HCT116 (cell line): ENCODE measurements at regions not wholly inside any gene's neighbourhood (a gene's known extent, or its start where the extent isn't known, plus 50 kb on each side); places are given as distances from the start of the nearest gene placed in this dataset.

Experiments
- ATAC-seq: fragments of 200-7000 bp; cut with Tn5 transposase; 2 replicates; pipeline ENCODE4 v1.9.1; 2020; ENCODE audit warnings: mild to moderate bottlenecking, moderate library complexity
- BruUV-seq: library from RNA; stranded (reverse); fragments of 400-500 nt; replicated peaks from 2 replicates; lab custom pipeline; 2021; lab: Mats Ljungman, UMichigan
- CTCF ChIA-PET: fragments of 300-600 bp; sonication (Branson Sonifier 250); formaldehyde crosslinking; loops from one replicate; lab custom pipeline; 2021; ENCODE audit warnings: antibody characterized with exemption; lab: Charles Lee
- POLR2A ChIA-PET: fragments of 300-600, 350-600 bp; sonication (Branson Sonifier 250); formaldehyde crosslinking; loops from one replicate; lab custom pipeline; 2021; ENCODE audit warnings: antibody characterized with exemption; lab: Charles Lee
- RAD21 ChIA-PET, 2 experiments: fragments of 300-600 bp; sonication (Branson Sonifier 250); formaldehyde crosslinking; loops; one replicate each; lab custom pipeline; 2023; ENCODE audit warnings: low total read pairs in 2 of 2; ENCODE audit not compliant: uncharacterized antibody in 2 of 2, unreplicated experiment in 2 of 2, low non-redundant PET in 1 of 2; lab: Charles Lee
- DNase-seq: peaks from one replicate; pipeline ENCODE4 v3.0.0-alpha.2; 2010; ENCODE audit warnings: low read depth, low spot score
- H2AFZ ChIP-seq: fragments of 200-600 bp; shearing (Covaris generic), sonication (generic); 2 replicates; pipeline ENCODE4 v1.6.1; 2017; ENCODE audit warnings: low read depth, mixed run types, mixed read lengths, antibody characterized with exemption, low read length; ENCODE audit not compliant: poor library complexity, severe bottlenecking
- H3K27ac ChIP-seq: 2 replicates; pipeline ENCODE4 v1.5.1; 2012; ENCODE audit warnings: low read depth, low read length
- H3K27me3 ChIP-seq: fragments of 200-600 bp; sonication (generic); 2 replicates; pipeline ENCODE4 v1.6.1; 2016; ENCODE audit warnings: mixed run types, low read length, mixed read lengths; ENCODE audit not compliant: insufficient read depth
- H3K36me3 ChIP-seq, 2 experiments: fragments of 200-500 bp in 1 of 2; fragments of 200-600 bp in 1 of 2; sonication (Bioruptor generic) in 1 of 2; sonication (generic) in 1 of 2; 2 replicates each; pipeline versions ENCODE4 v1.5.1 to v1.6.1; 2014 to 2016; ENCODE audit warnings: low read length in 2 of 2, inconsistent platforms in 1 of 2, mixed read lengths in 1 of 2, mixed run types in 1 of 2; ENCODE audit not compliant: insufficient read depth in 2 of 2, control insufficient read depth in 1 of 2
- H3K4me1 ChIP-seq, 2 experiments: fragments of 200-600 bp in 1 of 2; sonication (generic) in 1 of 2; 2 replicates each; pipeline versions ENCODE4 v1.5.1 to v1.6.1; 2012 to 2017; ENCODE audit warnings: low read length in 2 of 2, inconsistent platforms in 1 of 2, mild to moderate bottlenecking in 1 of 2, mixed read lengths in 1 of 2, mixed run types in 1 of 2, moderate library complexity in 1 of 2; ENCODE audit not compliant: insufficient read depth in 2 of 2, control insufficient read depth in 1 of 2
- H3K4me2 ChIP-seq: fragments of 200-600 bp; sonication (generic); 2 replicates; pipeline ENCODE4 v1.6.1; 2017; ENCODE audit warnings: mixed run types, low read length, mixed read lengths
- H3K4me3 ChIP-seq, 2 experiments: fragments of 200-600 bp in 1 of 2; sonication (generic) in 1 of 2; replicated peaks in 1 of 2; 2 replicates each; pipeline ENCODE4 v1.5.1; 2011 to 2016; ENCODE audit warnings: low read length in 2 of 2, control low read depth in 1 of 2, low read depth in 1 of 2, mild to moderate bottlenecking in 1 of 2, mixed read lengths in 1 of 2, mixed run types in 1 of 2
- H3K79me2 ChIP-seq: fragments of 200-600 bp; sonication (generic); 2 replicates; pipeline ENCODE4 v1.6.1; 2017; ENCODE audit warnings: mild to moderate bottlenecking, mixed run types, low read length, moderate library complexity, mixed read lengths; ENCODE audit not compliant: insufficient read depth
- H3K9ac ChIP-seq: fragments of 200-600 bp; sonication (generic); 2 replicates; pipeline ENCODE4 v1.6.1; 2016; ENCODE audit warnings: low read length, mixed read lengths
- H3K9me2 ChIP-seq: fragments of 200-600 bp; sonication (generic), shearing (Covaris generic); 2 replicates; pipeline ENCODE4 v1.6.1; 2017; ENCODE audit warnings: mixed run types, mild to moderate bottlenecking, moderate library complexity; ENCODE audit not compliant: insufficient read depth
- H3K9me3 ChIP-seq, 2 experiments: fragments of 200-500 bp in 1 of 2; fragments of 200-600 bp in 1 of 2; sonication (Bioruptor generic) in 1 of 2; sonication (generic) in 1 of 2; 2 replicates each; pipeline ENCODE4 v1.6.1; 2014 to 2017; ENCODE audit warnings: low read length in 2 of 2, mixed read lengths in 2 of 2, inconsistent platforms in 1 of 2, low read depth in 1 of 2, mild to moderate bottlenecking in 1 of 2, mixed run types in 1 of 2, moderate library complexity in 1 of 2; ENCODE audit not compliant: control insufficient read depth in 1 of 2, insufficient read depth in 1 of 2
- H4K20me1 ChIP-seq: fragments of 200-600 bp; sonication (generic), shearing (Covaris generic); 2 replicates; pipeline ENCODE4 v1.6.1; 2017; ENCODE audit warnings: mixed run types, mild to moderate bottlenecking, moderate library complexity; ENCODE audit not compliant: insufficient read depth
- ATF3 ChIP-seq: IDR thresholded peaks from 2 replicates; pipeline ENCODE4 v1.6.1; 2012
- CBX3 ChIP-seq: IDR thresholded peaks from 2 replicates; pipeline ENCODE4 v1.6.1; 2012; ENCODE audit warnings: low read depth
- CEBPB ChIP-seq: IDR thresholded peaks from 2 replicates; pipeline ENCODE4 v1.6.1; 2012; ENCODE audit warnings: low read depth
- CTCF ChIP-seq, 3 experiments: fragments of 200-600 bp in 1 of 3; sonication (generic) in 1 of 3; IDR thresholded peaks in 2 of 3; conservative IDR thresholded peaks in 1 of 3; 2 replicates each; pipeline ENCODE4 v1.5.1; 2012 to 2017; ENCODE audit warnings: low read depth in 2 of 3, low read length in 2 of 3, antibody characterized with exemption in 1 of 3, borderline replicate concordance in 1 of 3, control low read depth in 1 of 3, mild to moderate bottlenecking in 1 of 3, mixed read lengths in 1 of 3, mixed run types in 1 of 3, moderate library complexity in 1 of 3; ENCODE audit not compliant: insufficient read depth in 1 of 3
- ELF1 ChIP-seq: IDR thresholded peaks from 2 replicates; pipeline ENCODE4 v1.6.1; 2012; ENCODE audit warnings: low read depth, borderline replicate concordance
- EZH2 ChIP-seq: fragments of 200-600 bp; sonication (generic); IDR thresholded peaks from 2 replicates; pipeline ENCODE4 v1.6.1; 2017; ENCODE audit warnings: antibody characterized with exemption, mixed run types
- EZH2phosphoT487 ChIP-seq: fragments of 200-600 bp; IDR thresholded peaks from 2 replicates; pipeline ENCODE4 v1.6.1; 2018; ENCODE audit warnings: antibody characterized with exemption, borderline replicate concordance
- FOSL1 ChIP-seq: IDR thresholded peaks from 2 replicates; pipeline ENCODE4 v1.6.1; 2012; ENCODE audit warnings: low read depth
- JUND ChIP-seq: IDR thresholded peaks from 2 replicates; pipeline ENCODE4 v1.6.1; 2012
- MAX ChIP-seq: IDR thresholded peaks from 2 replicates; pipeline ENCODE4 v1.6.1; 2012
- POLR2A ChIP-seq: IDR thresholded peaks from 2 replicates; pipeline ENCODE4 v1.7.0; 2011; ENCODE audit warnings: borderline replicate concordance; ENCODE audit not compliant: insufficient read depth, insufficient read length; ENCODE audit errors: extremely low read depth
- POLR2AphosphoS5 ChIP-seq: IDR thresholded peaks from 2 replicates; pipeline ENCODE4 v1.6.1; 2011; ENCODE audit warnings: mild to moderate bottlenecking, low read depth, low read length, moderate library complexity
- RAD21 ChIP-seq: IDR thresholded peaks from 2 replicates; pipeline ENCODE4 v1.6.1; 2012; ENCODE audit warnings: low read depth, mild to moderate bottlenecking
- REST ChIP-seq: IDR thresholded peaks from 2 replicates; pipeline ENCODE4 v1.6.1; 2012; ENCODE audit warnings: low read depth
- SIN3A ChIP-seq: IDR thresholded peaks from 2 replicates; pipeline ENCODE4 v1.6.1; 2012; ENCODE audit warnings: low read depth
- SP1 ChIP-seq: IDR thresholded peaks from 2 replicates; pipeline ENCODE4 v1.6.1; 2012; ENCODE audit warnings: low read depth
- TCF7L2 ChIP-seq: IDR thresholded peaks from 2 replicates; pipeline ENCODE4 v1.7.0; 2011; ENCODE audit warnings: borderline replicate concordance, inconsistent platforms; ENCODE audit not compliant: insufficient read depth, insufficient read length; ENCODE audit errors: extremely low read depth
- YY1 ChIP-seq: IDR thresholded peaks from 2 replicates; pipeline ENCODE4 v1.6.1; 2011; ENCODE audit warnings: low read length, low read depth, moderate library complexity, mild to moderate bottlenecking; ENCODE audit not compliant: insufficient replicate concordance; ENCODE audit errors: extremely low read depth
- ZFX ChIP-seq: fragments of 450-650 bp; IDR thresholded peaks from 2 replicates; pipeline ENCODE4 v1.6.1; 2017
- intact Hi-C: fragments of 100-400 bp; cut with micrococcal nuclease; formaldehyde crosslinking; loops from 2 replicates; pipeline ENCODE4 v1.10.0; 2022

- intact Hi-C loops, result no loop called here
- H3K36me3 ChIP-seq, result no peaks in the 10 kb centered on the region
- no peaks in the 10 kb centered on the region for H3K79me2 ChIP-seq
- BruUV-seq, result no TSS peak
- no peaks in the 10 kb centered on the region for H4K20me1 ChIP-seq
- H3K4me1 ChIP-seq, result no peaks in the 10 kb centered on the region
- POLR2A ChIA-PET, result no interaction called here
- H3K4me2 ChIP-seq, result no peak overlapping the region
- CTCF ChIA-PET, result interaction anchor here (2.2 kb wide), 1 partner anchor 9 kb away, joined by 5 read pairs; no protein-coding TSS in a partner anchor
- no peak overlapping the region for H3K4me3 ChIP-seq
- no peaks in the 10 kb centered on the region for H3K27me3 ChIP-seq
- ATAC-seq (no peak), DNase-seq (no peak)
- no peak overlapping the region for H3K27ac ChIP-seq
- no peaks in the 10 kb centered on the region for H3K9me3 ChIP-seq
- no peaks in the 10 kb centered on the region for H3K9me2 ChIP-seq
- no peak overlapping the region for H3K9ac ChIP-seq
- RAD21 ChIA-PET, result no interaction called here
- no peak for TF ChIP-seq YY1
- TF ChIP-seq TCF7L2, result no peak
- TF ChIP-seq ELF1, result no peak
- TF ChIP-seq JUND, result no peak
- TF ChIP-seq CTCF (IDR thresholded peaks at IDR 0.05 in 2 of 3, conservative IDR thresholded peaks at IDR 0.05 in 1 of 3; ENCODE audit: borderline replicate concordance in 1 of 3, insufficient read depth in 1 of 3, low read depth in 2 of 3, low read length in 2 of 3), result no peak
- TF ChIP-seq SP1, result no peak
- no peak for TF ChIP-seq POLR2AphosphoS5
- no peak for TF ChIP-seq REST
- no peak for TF ChIP-seq POLR2A
- TF ChIP-seq EZH2phosphoT487, result no peak
- TF ChIP-seq ATF3, result no peak
- TF ChIP-seq CEBPB, result no peak
- TF ChIP-seq SIN3A, result no peak
- no peak for TF ChIP-seq MAX
- TF ChIP-seq CBX3, result no peak
- TF ChIP-seq FOSL1, result no peak
- TF ChIP-seq RAD21, result no peak
- TF ChIP-seq ZFX, result no peak
- TF ChIP-seq EZH2, result no peak
- H2AFZ ChIP-seq, result no peak overlapping the region
These were observed 68.0 kb upstream of the RPH3AL start for GRCh38 chr17:420479-421175.
